HG03442 (cell line): ENCODE measurements at regions not wholly inside any gene's neighbourhood (a gene's known extent, or its start where the extent isn't known, plus 50 kb on each side); places are given as distances from the start of the nearest gene placed in this dataset.
"Not testable (repeated sequence)": the region's sequence is repeated elsewhere in the genome, so short reads cannot be mapped to it uniquely, and the experiment has no call there.

Source experiments
- ATAC-seq: cut with Tn5 transposase; IDR thresholded peaks from one replicate; pipeline ENCODE4 v1.9.1; 2021; ENCODE audit warnings: mild to moderate bottlenecking, moderate library complexity; ENCODE audit not compliant: unreplicated experiment

DNA sequence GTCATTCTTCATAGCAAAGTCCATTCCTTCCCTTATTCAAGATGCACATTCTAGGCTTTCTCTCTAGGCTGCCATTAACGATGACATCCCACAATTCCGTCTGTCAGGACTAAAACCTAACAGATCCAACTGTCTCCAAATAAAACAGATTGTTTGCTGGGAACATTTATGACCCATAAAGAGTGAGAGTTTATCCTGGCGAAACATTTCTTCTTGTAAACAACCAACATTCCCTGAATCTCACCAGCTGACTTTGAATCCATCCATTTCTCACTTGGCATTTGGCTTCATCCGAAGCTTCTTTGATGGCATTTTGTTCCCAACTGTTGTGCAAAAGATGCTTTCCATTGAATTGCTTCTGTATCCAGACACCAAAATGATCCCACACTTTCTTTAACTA lies 93.1 kb downstream of the OLIG3 start:
- no peak for ATAC-seq

DNA sequence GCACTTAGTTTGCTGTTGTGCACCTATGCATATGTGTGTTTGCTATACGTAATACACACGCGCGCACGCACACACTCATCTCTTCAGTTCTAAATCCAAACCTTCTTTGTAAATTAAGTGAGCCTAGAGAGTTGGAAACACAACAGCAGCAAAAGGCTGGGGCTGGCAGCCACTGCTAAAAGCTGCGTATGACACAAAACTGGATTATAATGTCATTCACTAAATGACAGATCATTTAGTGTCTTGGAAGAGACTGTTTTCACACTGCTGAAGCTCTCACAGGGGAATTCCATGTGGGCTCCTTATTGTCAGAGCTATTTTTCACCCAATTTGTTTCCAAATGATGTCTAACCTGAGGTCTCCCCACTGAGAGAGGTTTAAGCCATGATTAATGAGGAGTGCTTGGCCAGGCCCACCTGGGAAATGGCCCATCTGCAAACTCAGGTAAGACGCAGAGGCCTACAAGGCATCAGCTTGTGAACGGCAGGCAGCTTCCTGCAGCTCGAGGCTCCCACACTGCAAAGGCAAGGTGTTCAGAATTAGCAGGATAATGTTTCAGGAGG lies 94.2 kb downstream of the OLIG3 start:
- no peak for ATAC-seq

DNA sequence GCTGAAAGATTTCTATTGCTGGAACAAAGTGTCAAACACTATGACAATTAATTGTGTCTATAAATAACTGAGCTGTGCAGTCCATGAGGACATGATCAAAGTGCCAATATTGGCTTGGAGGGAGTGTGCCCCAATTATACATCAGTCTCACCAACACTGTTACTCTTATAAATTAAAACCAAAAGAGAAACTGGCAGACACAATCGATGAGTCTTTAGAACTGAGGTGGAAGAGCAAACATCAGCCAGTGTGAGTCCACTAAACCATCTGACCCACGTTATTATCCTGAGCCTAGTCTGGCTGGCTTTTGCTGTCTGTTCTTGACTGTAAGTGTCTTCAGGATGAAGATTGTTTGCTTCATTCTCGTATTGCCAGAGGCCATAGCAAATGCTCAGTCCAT lies 98.9 kb downstream of the OLIG3 start:
- ATAC-seq, result no peak

DNA sequence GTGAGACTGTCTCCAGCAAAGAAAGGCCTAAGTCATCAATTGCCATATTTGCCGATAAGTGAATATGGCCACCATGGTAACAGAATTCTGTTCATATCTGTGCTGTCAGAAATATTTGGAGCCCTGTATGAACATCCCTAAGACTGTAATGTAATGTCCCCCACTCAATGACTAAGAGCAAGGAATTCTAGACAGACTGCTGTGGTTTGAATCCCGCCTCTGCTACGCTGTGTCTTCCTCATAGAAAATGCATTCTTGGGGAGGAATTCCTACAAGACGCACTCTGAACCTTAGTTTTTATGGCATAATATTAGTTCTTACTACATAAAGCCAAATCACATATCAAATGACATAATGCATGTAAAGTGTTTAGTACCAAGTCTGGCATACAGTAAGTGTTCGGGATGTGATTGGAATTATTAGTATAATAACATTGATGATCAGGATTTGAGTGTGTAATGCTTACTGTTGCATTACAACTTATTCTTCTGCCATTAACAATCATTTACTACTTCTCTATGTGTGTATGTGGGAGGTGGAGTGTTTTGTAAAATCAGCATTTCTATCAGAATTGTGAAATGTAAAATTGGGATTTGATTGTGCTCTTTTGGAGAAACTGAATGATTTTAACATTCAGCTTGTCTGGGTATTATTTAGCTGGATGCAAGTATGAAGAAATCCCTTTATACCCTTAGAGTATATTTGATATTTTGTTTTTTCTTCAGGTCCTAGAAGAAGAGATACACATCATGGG lies 103.0 kb downstream of the OLIG3 start:
- ATAC-seq, result no peak

DNA sequence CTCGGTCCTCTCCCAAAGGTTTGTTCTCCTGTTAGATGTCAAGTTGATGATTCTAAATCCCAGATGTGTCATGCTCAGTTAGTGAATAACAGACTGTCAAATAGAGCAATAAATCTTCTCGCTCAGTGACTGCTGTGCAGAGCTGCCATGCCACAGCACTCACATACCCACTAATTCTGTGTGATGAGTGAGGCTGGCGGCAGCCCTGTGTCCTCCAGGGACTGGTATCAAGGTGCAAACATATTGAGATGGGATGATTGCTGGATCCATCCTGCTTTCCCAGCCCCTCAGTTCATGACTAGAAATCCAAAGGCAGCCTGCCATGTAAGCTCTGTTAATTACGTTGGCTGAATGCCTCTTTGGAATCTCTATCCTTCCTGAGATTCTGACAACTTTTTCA lies 103.9 kb downstream of the OLIG3 start:
- ATAC-seq, result no peak

DNA sequence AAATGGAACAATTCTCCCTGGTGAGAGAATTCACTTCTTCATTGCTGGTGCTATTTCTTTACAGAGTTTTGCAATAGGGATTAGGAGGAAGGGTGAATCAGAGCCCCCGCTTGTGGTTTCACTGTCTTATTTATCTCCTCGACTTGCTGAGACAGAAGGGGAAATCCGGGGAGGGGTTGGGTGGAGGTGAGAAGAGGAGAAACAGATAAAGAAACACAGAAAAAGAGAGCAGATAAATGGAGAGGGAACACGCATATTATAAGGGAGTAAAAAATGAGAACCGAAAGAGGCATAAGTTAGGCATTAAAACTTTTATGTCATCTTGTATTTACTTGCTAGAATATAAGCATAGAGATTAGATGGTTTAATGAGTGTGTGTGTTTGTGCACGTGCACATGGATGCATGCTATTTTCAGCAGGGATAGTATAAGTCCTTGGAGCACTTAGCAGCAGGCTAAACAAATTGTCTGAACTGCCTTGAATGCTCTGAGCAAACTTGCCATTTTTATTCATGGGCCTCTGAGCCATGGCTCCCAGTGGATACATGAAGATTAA lies 105.0 kb downstream of the OLIG3 start:
- ATAC-seq, result peak; percentile 68

DNA sequence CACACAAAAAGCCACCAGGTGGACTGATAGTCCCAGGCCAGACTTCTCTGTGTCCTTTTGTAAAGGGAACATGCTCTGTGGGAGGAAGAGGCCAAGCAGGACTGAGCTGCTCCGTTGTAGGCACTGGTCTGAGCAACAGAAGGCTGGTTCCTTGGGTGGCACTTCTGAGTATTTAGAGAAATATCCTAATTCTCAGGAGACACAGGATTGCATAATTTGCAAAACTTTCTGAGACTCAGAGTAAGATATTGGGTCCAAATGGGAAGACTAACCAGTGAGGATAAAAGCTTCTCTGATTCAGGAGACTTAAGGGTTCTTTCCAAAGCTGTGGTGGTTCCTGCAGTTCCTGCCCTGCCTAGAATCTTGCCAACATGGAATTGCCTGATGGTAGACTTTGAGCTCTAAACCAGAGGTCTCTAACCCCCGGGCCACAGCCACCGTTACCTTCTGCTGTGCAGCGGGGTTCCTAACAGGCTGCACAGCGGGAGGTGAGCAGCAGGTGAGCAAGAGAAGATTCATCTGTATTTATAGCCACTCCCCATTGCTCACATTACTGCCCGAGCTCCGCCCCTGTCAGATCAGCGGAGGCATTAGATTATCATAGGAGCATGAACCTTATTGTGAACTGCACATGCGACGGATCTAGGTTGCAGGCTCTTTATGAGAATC lies 107.0 kb downstream of the OLIG3 start:
- ATAC-seq, result no peak

DNA sequence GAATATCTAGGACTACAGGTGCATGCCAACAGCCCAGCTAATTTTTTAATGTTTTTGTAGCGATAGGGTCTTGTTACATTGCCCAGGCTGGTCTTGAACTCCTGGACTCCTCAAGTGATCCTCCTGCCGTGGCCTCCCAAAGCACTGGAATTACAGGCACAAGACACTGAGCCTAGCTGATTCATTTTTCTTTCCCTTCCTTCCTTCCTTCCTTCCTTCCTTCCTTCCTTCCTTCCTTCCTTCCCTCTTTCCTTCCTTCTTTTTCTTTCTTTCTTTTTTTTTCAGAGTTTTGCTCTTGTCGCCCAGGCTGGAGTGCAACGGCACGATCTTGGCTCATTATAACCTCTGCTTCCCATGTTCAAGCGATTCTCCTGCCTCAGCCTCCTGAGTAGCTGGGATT lies 110.9 kb downstream of the OLIG3 start:
- not testable (repeated sequence) for ATAC-seq

DNA sequence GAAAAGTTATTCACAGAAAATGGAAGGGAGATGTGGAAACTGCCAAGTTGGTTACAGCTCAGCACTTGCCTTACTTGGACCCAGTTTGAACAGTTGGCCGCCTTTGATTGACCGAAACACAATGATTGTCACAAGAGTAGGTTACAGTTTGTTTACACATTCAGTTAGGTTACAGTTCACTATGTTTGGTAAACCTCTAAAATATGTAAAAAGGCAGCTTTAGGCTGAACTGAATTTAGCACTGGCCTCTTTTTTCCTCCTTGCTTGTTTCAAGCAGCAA lies 116.2 kb downstream of the OLIG3 start:
- no peak for ATAC-seq

DNA sequence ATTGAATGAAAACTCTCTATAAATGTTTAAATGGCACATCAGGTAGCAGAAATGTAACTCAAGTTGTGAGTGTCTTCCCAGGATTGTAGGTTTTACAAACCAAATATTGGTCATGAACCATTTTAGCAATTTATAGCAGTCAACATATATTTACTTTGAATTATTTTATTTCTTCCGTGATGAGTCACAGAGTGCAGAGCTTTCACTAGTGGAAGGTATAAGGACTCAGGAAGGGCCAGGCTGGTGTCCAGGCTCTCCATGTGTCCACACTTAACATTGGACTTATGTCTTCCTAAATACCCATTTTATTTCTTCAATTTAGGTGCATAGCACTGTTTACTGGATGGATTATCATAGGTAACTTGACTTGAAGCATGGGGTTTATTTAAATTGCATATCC lies 120.9 kb downstream of the OLIG3 start:
- ATAC-seq, result no peak

DNA sequence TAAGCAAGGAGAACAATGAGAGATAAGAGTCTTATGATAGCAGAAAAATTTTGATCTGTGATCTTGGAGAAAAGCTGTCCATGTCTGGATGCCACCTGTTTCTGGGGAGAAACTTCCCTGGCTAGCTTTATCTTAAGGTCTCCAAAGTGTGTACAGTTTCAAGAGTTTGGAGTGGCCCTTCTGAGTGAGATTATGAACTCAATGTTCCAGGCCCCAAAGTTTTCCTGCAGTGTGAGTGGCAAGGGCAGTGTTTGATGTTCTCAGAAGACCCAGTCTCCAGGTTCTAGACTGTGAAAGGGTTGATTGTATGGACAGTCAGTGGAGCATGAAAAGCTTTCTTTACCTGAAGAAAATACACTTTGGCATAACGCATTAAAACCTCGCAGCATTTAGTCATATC lies 121.7 kb downstream of the OLIG3 start:
- ATAC-seq, result no peak

DNA sequence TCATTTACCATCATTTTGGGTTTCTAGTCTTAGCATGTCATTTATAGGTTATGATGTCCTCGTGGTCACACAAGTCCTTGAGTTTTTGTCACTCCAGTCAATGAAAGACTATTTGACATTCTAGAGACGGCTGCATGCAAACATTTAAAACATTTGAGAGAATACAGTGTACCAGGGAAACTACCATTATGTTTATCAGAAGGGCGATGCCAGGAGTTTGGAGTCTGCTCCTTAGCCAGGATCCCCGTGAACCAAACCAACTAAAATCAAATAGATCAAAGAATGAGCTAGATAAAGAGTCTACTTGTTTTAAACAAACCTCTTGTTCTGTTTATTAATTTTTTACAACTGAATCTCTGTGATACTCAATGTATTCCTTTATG lies 122.6 kb downstream of the OLIG3 start:
- ATAC-seq, result no peak

DNA sequence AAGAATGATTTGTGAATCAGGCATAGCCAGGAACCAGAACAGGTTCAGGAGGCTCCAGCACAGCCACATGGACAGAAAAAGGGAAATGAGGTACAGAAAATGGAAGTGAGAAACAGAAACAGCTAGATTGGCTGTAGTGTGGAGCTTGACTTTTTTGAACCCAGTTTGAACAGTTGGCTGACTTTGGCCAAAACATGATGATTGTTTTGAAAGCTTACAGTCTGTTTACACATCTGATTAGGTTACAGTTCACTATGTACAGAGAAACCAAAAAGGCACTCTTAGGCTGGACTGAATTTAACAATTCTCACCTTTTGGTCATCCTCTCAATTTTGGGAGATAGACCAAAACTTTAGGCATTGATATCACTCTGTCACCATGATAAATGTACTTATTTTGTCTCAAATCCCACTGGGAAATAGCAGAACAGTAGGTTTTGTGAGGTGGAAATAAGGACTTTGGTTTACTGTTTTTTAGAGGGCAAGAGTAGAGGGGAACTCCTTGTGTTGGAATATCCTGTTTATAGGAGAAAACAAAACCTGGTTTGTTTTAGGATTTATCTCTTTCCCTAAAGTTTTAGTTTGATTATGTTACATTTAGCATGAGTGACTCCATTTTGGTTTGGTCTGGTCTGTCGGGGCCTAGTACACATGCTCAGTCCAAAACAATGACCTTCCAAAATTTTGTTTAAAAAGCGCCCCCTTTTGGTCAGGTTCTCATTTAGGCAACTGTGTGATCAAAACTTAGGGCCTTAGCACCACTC lies 123.1 kb downstream of the OLIG3 start:
- ATAC-seq, result peak; percentile 45

DNA sequence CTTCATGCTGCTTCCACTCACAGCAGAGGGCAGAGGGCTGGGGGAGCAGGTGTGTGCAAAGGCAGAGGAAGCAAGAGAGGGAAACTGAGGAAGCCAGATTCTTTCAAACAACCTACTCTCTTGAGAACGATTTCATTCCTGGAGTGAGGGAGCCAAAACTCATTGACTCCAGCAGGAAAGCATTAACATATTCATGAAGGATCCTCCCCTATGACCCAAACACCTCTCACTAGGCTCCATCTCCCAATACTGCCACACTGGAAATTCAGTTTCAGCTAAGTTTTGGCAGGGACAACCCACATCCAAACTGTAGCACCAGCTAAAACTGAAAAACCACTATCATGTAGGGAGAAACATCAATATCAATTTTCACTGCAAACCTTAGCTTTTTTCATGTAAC lies 125.1 kb downstream of the OLIG3 start:
- no peak for ATAC-seq

DNA sequence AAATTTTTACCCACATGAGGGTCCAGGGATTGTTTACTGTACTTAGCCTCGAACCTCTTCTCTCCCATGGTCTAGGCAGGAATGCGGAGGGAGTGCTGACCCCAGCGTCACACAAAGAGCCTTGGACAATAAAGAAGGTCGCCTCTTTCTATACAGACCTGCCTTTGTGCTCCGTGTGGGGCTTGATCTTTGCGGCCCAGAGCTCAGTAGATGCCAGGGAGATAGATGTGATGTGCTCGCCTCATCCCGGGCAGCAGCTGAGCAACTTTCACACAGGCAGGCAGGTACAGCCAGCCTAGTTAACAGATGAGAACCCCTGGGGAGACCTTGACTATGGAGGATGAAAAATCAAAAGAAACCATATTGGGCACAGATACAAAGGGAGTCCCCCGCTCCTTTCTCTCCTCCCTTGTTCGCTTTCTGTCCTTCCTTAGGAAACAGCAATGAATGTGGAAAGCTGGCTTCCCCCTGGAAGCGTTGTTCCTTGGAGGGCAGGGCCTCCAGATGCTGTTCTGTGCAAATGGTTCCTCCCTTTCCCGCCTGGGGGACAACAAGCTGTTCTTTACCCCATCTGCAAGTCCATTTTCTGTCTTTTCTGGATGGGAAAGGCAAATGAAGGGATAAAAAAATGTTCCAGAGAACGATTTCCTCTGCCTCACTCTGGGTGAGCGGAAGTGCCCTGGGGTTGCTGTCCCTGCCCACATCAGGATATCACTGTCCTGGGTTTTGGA lies 128.3 kb downstream of the OLIG3 start:
- no peak for ATAC-seq

DNA sequence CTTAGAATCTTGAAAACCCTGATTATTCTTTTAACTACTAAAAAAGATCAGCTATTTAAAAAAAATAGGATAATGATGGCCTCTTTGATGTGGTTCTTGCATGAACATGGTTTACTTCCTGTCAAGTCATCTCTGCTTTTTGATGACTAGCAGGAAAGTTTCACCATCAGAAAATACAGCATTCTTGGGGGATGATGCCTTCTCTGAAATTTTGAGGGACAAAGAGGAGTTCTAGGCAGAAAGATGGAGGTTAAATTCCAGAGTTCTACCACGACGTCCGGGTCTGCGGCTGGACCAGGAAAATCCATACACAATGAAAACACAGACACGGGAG lies 130.4 kb downstream of the OLIG3 start:
- no peak for ATAC-seq

DNA sequence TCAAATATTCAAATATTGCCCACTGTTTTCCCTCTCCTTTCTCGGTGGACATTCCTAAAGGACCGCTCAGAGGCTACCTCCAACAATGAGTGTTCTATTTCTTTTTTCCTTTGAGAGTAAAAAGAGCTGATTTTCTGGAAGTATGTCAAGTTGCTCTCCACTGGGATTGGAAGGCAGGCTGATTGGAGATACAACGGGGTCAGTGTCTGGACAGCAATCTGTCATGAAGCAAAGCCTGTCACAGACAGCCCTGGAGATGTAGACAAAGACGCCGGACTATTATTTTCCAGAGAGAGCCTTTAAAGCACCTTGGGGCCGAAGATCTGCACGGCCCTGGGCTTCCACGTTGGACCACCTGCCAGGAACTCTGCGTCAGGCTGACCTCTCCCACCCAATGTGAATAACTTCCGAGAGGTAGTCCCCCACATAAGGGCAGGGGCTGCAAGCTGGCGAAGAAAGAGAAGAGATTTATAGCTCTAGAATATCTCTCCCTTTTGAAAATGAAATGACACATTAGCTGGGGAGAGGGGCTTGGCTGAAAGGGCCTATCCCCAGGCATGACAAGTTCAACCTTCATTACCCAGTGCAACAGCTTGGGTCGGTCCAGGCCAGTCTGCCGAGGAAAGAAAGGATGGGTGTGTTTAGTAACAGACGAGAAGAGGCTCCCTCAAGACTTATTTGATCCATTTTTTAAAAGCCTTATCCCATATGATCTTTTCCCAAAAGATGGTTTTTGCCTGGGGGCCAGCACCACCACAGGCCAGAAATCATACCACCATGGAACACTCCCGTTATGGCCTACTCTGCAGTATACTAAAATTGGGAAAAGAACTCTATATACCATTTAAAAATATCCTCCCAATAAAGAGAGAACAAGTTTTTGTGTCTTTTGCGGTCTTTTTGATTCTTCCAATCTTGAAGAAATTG lies 131.1 kb downstream of the OLIG3 start:
- ATAC-seq, result no peak

DNA sequence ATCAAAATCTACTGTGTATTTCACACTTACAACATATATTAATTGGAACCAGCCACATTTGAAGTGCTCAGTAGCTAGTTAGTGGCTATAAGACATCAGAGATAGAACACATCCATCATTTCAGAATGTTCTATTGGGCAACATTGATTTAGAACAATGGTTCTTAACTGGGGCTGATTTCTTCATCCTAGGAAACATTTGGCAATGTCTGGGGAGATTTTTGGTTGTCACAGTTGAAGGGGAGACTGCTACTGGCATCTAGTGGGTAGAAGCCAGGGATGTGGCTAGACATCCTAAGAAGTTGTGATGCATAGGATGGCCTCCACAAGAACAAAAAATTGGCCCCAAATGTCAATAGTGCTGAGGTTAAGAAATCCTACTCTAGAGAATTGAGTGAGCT lies 132.5 kb downstream of the OLIG3 start:
- ATAC-seq, result no peak

DNA sequence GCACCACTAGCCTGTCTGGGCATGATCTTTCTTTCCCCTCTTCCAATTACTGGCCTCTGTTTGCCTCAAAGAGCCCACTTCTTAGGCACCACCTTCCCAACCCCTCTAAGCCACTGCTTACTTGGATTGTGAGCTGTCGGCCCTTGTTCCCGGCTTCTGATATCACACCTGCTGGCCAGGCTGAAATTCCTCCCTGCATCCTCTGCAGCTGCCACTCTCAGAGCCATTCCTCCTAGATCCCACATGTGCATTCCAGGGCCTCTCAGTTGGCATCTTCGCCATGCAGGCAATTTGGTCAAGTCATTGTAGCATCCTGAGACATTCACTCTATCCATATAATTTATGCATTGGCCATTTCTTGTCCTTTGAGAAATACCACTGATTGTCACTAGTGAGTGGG lies 135.9 kb downstream of the OLIG3 start:
- no peak for ATAC-seq

DNA sequence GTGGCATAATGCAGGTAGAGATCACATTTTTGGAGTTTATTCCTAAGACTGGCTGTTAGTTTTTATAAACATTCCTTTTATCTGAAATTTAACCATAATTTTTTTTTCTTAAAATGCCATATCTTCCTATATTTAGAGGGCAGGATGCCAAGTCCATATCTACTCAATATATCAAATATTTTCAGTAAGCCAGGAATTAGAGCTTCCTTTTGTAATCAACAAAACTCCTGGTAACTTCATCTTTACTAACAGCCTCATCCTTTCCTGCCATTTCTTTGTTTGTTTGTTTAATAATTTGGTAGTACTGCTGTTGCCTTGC lies 136.3 kb downstream of the OLIG3 start:
- ATAC-seq, result no peak
